Glomerular visceral epithelial cell (primary cell): ENCODE measurements at regions not wholly inside any gene's neighbourhood (a gene's known extent, or its start where the extent isn't known, plus 50 kb on each side); places are given as distances from the start of the nearest gene placed in this dataset.
"Not testable (repeated sequence)": the region's sequence is repeated elsewhere in the genome, so short reads cannot be mapped to it uniquely, and the experiment has no call there.

ENCODE experiments used
- DNase-seq: peaks from one replicate; pipeline ENCODE4 v3.0.0-alpha.2; 2016; ENCODE audit errors: extremely low spot score

DNA sequence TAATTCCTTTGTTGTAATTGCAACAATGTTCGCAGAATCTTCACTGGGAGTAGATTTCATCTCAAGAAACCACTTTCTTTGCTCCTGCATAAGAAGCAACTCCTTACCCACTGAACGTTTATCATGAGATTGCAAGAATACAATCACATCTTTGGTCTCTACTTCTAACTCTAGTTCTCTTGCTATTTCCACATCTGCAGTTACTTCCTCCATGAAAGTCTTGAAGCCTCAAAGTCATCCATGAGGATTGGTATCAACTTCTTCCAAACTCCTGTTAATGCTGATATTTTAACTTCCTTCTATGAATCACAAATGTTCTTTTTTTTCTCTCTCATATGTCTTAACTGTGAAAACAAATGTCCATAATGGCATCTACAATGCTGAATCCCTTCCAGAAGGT, 118.6 kb upstream of the RAB4A start:
- no peak for DNase-seq

- no peak for DNase-seq
These were observed 116.9 kb upstream of the RAB4A start for GRCh38 chr1:229153955-229154548.

DNA sequence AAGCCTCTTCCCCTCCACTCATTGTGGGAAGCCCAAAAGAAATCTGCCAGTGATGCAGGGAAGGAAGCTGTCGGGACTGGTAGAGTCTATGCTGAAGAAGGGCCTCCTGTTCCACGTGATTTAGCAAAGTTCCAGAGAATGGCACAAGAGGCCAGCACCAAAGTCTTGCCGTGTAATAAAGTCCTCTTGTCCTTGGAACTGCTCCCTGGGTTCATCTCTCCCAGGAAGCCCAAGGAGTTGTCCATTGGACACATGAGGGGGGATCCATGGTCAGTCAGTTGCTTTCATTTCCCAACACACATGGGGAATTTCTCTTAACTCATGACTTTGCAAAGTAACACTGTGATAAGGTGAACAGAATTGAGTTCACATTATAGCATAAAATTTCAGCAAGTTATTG, 116.1 kb upstream of the RAB4A start:
- no peak for DNase-seq

DNA sequence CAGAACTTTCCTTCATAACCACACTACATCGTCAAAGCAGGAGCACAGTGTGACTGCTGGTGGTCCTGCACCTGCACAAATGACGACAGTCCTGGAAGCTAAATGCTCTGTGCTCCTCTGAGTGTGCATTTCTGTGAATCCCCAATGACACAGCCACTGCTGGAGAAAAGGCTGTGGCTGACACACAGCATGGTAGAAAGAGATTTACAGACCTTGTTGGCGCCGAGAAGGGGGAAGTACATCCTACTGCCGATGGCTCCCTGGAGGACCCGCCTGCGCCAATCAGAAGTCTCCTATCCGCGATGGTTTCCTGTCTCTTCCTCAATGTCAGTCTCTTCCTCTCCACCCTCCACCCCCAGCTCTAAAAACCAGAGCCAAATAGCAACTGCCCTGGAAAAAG, 115.4 kb upstream of the RAB4A start:
- DNase-seq: no peak

DNA sequence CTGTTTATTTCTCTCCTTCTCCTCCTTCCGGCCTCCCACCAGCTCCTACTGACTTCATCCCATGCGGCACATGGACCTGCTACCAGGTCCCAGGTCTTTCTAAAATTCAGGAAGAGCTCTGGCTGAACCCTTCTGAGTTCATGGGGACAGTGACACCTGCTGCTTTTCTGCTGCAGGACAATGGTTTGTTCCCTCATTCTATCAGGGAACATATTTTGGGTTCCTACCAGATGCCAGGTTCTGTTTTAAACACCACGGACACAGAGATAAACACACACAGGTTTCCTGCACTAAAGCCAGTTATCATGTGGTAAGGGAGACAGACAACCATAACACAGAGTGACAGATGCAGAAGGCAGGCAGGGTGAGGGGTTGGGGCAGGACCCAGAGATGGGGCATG, 114.0 kb upstream of the RAB4A start:
- no peak for DNase-seq

DNA sequence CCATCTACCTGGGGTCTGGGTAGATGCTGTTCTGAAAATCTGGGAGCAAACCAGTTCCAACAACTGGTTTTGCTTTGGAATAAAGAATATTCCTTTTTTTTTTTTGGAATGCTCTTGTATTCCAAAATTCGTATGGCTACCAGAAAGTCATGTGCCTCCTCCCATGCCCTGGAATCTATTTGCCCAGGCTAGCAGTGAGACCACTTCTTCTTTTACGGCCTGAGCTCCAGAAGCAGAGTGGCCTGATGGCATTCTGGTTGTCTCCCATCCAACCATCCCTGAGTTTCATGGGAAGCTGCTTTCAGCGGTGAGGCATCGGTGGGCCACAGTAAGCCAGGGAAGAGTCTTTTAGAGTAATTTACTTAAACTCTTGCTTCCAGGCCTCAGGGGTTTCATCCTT, 113.4 kb upstream of the RAB4A start:
- DNase-seq: no peak

GRCh38 chr1:229158341-229158921, 112.5 kb upstream of the RAB4A start:
- no peak for DNase-seq

GRCh38 chr1:229158927-229159326, 112.0 kb upstream of the RAB4A start:
- DNase-seq: no peak

DNA sequence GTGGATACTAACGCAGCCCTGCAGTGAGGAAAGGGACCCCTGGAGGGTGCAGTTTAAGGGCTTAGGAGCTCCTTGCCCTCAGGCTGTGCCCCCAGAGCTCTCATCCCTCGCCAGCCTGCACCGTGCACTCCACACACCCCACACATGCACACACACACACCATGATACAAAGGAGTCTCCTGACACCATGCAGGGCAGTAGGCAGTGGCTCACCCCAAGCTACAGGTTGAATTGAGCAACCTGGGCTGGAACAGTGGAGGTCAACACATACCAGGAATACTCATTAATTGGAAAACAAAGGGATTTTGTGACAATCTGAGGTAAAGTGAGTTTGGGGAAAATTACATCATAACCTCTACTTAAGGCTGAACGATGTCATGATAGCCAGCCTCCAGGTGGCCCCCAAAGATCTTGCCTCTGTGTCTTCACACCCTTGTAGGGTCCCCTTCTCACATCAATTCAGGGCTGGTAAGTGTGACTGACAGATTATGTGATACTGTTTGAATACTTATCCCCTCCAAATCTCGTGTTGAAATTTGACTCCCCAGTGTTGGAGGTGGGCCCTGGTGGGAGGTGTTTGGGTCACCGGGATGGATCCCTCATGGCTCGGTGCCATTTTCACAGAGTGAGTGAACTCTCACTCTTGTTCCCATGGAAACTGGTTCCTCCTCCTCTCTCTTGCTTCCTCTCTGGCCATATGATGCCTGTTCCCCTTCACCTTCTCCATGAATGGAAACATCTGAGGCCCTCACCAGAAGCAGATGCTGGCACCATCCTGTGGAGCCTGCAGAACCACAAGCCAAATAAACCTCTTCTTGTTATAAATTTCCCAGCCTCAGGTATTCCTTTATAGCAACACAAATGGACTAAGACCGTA, 111.0 kb upstream of the RAB4A start:
- no peak for DNase-seq

- no peak for DNase-seq
These were observed 109.2 kb upstream of the RAB4A start for GRCh38 chr1:229161740-229162139.

DNA sequence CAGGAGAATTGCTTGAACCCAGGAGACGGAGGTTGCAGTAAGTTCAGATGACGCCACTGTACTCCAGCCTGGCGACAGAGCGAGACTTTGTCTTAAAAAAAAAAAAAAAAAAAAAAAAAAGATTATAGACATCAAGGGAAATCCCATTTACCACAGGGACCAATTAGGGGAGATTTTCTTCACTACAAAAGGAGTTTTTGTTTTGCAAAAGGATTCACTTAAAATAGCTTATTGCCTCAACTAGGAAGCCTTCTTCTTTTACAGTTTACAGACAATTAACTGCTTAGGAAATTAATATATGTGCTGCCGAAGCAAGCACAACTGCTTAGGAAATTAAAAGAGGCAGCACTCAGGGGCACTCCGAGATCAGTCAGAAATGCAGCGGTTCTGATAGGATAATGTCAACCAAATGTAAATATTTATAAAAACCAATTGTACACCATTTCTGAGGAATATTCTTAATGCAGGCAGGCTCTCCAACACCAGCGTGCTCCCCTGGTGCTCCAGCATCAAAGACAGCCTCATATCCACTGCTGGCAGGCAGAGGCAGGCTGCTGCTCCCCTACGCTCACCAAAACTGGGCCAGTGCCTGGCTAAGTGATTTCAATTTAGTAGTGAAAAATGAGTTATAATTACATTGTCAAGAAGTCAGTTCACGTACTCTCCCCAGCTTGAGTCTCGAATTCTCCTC, 107.9 kb upstream of the RAB4A start:
- no peak for DNase-seq

DNA sequence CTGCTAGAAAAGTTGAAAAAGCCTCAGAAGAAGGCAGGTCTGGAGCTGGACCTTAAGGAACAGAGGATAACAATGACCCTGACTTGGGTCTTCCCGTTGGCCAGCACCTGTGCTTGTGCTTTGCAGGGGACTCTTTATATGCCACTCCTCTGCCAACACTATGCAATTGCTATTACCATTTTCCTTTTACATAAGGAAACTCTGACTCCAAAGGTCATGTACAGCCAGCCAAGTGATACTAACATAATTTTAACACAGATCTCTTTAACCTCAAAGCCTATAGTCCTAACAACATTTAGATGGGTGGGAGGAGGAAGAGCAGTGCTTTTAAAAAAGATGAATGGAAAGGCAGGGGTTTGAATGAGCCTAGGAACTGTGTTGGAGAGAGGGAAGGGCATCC, 106.6 kb upstream of the RAB4A start:
- no peak for DNase-seq

DNA sequence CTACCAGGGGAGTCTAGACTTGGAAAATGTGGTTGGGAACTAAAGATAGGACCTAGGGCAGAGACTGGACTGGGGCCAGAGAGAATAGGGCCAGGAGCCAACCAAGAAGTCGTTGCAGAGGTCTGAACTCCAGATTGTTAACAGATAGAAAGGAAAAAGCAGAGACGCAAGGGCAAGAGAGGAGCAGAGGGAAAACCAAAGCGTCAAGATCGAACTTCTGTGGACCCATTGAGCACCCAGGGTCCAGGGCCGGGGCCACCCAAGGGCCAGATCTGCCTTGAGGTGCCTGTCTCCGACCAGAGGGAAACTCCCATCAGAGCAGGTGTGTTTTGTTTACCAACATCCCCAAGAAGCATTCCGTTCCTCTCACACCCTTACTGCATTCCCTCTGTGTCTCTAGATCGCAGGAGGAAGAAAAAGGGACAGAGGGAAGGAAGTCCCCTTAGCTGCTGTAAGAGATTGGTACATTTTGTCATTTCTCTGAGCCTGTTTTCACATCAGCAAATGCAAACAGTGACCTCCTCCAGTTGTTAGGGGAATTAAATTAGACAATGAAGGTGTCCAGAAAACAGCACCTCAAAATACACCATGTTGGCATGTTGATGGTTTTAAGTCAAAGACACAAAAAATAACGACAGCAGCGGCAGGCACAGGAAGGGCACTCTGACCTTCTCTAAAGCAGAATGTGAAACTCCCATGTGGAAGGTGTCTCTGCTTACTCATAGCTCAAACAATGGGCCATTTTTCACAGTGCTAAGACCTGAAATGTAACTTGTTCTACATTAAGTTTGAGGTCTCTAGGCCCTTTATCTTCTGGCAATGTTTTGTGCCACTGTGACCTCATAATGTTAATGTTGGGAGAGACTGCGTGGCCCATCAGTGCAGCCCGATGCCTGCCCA, 105.8 kb upstream of the RAB4A start:
- DNase-seq: no peak

DNA sequence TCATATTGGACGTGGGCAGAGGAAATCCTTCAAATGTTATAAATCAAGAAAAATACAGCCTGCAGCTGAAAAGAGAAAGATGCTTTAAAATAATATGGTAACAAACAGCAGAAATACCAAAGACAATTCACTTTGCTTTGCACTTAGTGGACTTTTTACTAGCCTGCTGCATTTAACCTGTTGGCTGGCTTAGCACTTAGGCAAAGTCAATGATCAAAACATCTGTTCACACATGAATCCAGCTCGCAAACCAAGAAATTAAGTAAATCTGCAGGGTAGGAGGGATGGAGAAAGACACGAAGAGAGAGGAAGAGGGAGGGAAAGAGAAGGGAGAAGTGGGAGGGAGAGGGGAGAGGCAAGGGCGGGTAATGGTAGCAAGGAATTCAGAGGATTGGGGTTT, 103.6 kb upstream of the RAB4A start:
- DNase-seq: no peak

- DNase-seq: no peak
These were observed 101.5 kb upstream of the RAB4A start for GRCh38 chr1:229169399-229169798.

DNA sequence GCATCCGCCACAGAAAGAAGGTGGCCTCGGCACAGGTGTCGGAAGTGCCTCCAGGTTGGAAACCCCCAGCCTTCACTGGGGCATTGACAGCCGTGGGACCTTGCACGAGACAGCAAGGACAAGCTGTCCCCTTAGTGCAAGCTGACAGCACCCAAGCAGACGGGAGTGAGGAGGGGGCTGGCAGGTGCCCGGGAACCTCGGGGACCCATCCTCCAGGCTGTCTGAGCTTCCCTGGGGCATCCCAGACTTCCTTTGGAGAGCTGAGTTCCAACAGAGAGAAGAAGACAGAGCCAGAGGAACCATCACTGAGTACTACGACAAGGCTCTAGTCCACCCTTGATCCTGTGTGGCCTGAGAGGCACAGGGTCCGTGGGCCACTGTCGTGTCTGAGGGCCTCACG, 100.6 kb upstream of the RAB4A start:
- no peak for DNase-seq

GRCh38 chr1:229170778-229171505, 100.0 kb upstream of the RAB4A start:
- DNase-seq: no peak

DNA sequence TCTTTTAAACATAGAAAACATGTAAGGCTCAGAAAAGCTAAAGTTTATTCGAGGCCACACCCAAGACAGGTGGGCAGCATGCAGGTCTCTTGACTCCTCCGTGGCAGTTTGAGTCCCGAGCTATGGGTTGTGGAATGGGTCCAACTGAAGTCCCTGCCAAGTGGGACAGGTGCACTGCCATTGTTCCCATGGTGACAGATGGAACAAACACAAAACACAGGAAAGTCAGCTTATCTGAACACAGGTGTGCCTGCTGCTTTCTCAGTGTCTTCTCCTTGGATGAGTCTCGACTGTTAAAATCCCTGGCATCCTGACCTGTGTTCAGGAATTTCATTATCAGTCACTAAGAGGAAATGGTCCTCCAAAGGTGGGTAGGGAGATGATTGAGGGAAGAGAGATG, 99.0 kb upstream of the RAB4A start:
- DNase-seq: no peak

GRCh38 chr1:229173491-229174476, 97.1 kb upstream of the RAB4A start:
- not testable (repeated sequence) for DNase-seq

DNA sequence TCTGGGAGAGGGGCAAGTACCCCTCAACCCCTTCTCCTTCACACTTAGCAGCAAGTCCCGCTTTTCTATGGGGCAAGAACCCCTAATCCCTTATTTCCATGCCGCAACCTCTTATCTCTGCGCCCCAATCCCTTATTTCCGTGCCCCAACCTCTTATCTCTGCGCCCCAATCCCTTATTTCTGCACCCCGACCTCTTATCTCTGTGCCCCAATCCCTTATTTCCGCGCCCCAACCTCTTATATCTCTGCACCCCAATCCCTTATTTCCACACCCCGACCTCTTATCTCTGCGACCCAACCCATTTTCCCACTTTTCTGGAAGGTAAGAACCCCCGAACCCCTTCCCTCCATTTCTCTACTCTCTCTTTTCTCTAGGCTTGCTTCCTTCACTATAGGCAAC, 95.6 kb upstream of the RAB4A start:
- DNase-seq: not testable (repeated sequence)
